ENCODE measurements at regions not wholly inside any gene's neighbourhood (a gene's known extent, or its start where the extent isn't known, plus 50 kb on each side); places are given as distances from the start of the nearest gene placed in this dataset.

DNA sequence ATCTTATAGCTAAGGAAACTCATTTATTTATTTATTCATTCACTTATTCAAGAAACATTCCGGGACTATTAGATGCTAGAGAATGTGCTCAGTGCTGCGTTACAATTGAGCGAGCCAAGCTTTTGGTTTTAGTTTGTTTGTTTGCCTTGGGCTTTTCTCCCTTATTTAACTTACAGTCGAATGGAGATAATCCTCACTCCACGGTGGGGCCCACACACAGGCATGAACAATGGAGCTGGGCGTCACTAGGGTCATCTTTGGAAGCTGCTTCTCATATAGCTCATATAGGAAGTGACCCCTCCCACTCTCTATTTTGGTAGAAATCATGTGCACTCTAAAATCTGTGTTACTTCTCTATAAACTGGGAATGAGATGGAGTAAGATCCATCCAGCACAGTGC is 210.0 kb downstream of the TMEM114 start:
- no peak overlapping the region for H3K4me3 ChIP-seq (ENCODE audit: low read length in 3 of 3)
- H3K27me3 ChIP-seq (ENCODE audit: control insufficient read depth in 3 of 3, insufficient read depth in 3 of 3, low read length in 3 of 3) = no peaks in the 10 kb centered on the region
- no peak overlapping the region for H3K9ac ChIP-seq (ENCODE audit: low read depth in 1 of 3, low read length in 3 of 3)
- H3K4me1 ChIP-seq (ENCODE audit: control insufficient read depth in 3 of 3, insufficient read depth in 3 of 3, low read length in 3 of 3) = no peaks in the 10 kb centered on the region
- no peak overlapping the region for H3K27ac ChIP-seq (ENCODE audit: low read depth, low read length)
- no peaks in the 10 kb centered on the region for H3K9me3 ChIP-seq (ENCODE audit: control insufficient read depth in 3 of 3, low read length in 3 of 3)
- no peaks in the 10 kb centered on the region for H3K36me3 ChIP-seq (ENCODE audit: control insufficient read depth in 3 of 3, insufficient read depth in 3 of 3, low read length in 3 of 3)

DNA sequence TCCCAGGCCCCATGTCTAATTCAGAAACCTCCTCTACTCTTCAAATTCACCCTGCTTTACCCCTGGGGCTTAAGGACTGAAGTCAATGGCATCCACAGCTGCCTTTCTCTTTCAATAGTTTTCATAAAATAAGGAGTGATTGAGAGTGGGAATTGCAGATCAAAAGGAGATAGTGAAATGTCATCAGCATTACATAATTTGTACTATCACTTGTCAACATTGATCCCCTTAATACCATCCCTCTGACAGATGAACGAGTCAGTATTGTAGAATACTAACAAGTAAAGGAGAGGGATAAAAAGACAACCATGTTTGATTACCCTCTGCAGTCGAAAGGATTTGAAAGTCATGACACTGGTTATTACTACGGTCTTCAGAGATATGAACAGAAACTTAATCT is 212.4 kb downstream of the TMEM114 start:
- Histone ChIP-seq H3K27ac (ENCODE audit: low read depth, low read length) (no peak overlapping the region), H3K4me1 (ENCODE audit: control insufficient read depth in 3 of 3, insufficient read depth in 3 of 3, low read length in 3 of 3) (no peaks in the 10 kb centered on the region), H3K9ac (ENCODE audit: low read depth in 1 of 3, low read length in 3 of 3) (no peak overlapping the region), H3K36me3 (ENCODE audit: control insufficient read depth in 3 of 3, insufficient read depth in 3 of 3, low read length in 3 of 3) (no peaks in the 10 kb centered on the region), H3K27me3 (ENCODE audit: control insufficient read depth in 3 of 3, insufficient read depth in 3 of 3, low read length in 3 of 3) (no peaks in the 10 kb centered on the region), H3K9me3 (ENCODE audit: control insufficient read depth in 3 of 3, low read length in 3 of 3) (no peaks in the 10 kb centered on the region), H3K4me3 (ENCODE audit: low read length in 3 of 3) (no peak overlapping the region)

DNA sequence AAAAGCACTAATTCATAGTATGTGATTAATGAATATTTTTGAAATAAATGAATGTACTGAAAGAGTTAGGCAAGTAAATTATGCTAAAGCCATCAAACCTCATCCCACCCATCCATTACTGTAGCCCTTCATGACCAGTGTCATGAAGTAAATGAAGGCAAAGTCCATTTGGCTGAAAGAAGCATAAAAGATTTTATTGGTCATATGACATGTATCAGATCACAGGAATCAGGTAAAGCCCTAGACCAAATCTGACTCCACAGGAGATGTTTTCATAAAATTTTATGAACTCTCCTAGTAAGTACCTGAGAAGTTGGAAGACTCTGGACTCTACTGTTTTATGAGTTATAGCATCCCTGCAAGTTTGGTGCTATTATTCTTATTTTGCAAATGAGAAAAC is 213.5 kb downstream of the TMEM114 start:
- Histone ChIP-seq H3K9me3 (ENCODE audit: control insufficient read depth in 3 of 3, low read length in 3 of 3) (peaks cover 0 to 2% (median 0%) of the 10 kb centered on the region in 3 donors), H3K27me3 (ENCODE audit: control insufficient read depth in 3 of 3, insufficient read depth in 3 of 3, low read length in 3 of 3) (no peaks in the 10 kb centered on the region), H3K4me3 (ENCODE audit: low read length in 3 of 3) (no peak overlapping the region), H3K4me1 (ENCODE audit: control insufficient read depth in 3 of 3, insufficient read depth in 3 of 3, low read length in 3 of 3) (no peaks in the 10 kb centered on the region), H3K27ac (ENCODE audit: low read depth, low read length) (no peak overlapping the region), H3K9ac (ENCODE audit: low read depth in 1 of 3, low read length in 3 of 3) (no peak overlapping the region), H3K36me3 (ENCODE audit: control insufficient read depth in 3 of 3, insufficient read depth in 3 of 3, low read length in 3 of 3) (no peaks in the 10 kb centered on the region)

DNA sequence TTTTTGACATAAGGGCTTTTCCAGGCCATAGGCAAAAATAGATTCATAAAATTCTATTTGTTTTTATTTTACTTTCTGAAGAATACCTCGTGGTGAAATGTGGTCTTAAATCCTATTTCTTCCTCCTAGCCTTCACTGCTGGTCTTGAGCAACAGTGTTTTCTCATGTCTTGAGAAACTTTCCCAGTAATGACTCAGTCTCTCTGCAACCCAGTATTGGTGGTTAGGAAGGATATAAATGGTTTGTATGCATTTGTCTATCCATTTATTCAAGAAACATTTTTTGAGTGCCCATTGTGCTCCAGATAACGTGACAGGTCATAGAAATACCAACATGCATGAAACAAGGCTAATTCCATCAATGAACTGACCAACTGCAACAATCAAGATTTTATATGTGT is 213.9 kb downstream of the TMEM114 start:
- peaks cover 0 to 2% (median 0%) of the 10 kb centered on the region in 3 donors for H3K9me3 ChIP-seq (ENCODE audit: control insufficient read depth in 3 of 3, low read length in 3 of 3)

DNA sequence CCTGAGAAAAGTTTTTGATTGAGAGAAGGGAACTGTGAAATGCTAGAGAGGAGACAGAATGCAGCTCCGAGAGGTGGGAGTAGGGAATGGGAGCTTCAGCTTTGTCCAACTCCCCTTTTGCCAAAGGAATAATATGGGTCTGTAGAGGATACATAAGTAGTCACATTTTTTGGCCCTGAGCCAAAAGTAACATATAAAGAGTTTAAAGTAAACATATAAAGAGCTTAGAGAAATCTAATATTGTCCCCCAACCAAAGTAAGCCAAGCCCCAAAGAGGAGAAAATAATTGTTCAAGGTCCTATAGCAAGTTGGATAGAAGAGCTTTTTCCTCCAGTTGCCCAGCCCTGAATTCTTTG is 215.1 kb downstream of the TMEM114 start:
- H3K4me3 ChIP-seq (ENCODE audit: low read length in 3 of 3) = no peak overlapping the region
- no peaks in the 10 kb centered on the region for H3K36me3 ChIP-seq (ENCODE audit: control insufficient read depth in 3 of 3, insufficient read depth in 3 of 3, low read length in 3 of 3)
- H3K9me3 ChIP-seq (ENCODE audit: control insufficient read depth in 3 of 3, low read length in 3 of 3) = peaks cover 0 to 2% (median 2%) of the 10 kb centered on the region in 3 donors
- no peak overlapping the region for H3K9ac ChIP-seq (ENCODE audit: low read depth in 1 of 3, low read length in 3 of 3)
- H3K4me1 ChIP-seq (ENCODE audit: control insufficient read depth in 3 of 3, insufficient read depth in 3 of 3, low read length in 3 of 3) = no peaks in the 10 kb centered on the region
- no peaks in the 10 kb centered on the region for H3K27me3 ChIP-seq (ENCODE audit: control insufficient read depth in 3 of 3, insufficient read depth in 3 of 3, low read length in 3 of 3)
- H3K27ac ChIP-seq (ENCODE audit: low read depth, low read length) = no peak overlapping the region

More for the DNA sequence above, 213.9 kb downstream of the TMEM114 start:
- H3K4me3 ChIP-seq (ENCODE audit: low read length in 3 of 3) = no peak overlapping the region
- H3K9ac ChIP-seq (ENCODE audit: low read depth in 1 of 3, low read length in 3 of 3) = no peak overlapping the region
- H3K36me3 ChIP-seq (ENCODE audit: control insufficient read depth in 3 of 3, insufficient read depth in 3 of 3, low read length in 3 of 3) = no peaks in the 10 kb centered on the region
- H3K27ac ChIP-seq (ENCODE audit: low read depth, low read length) = no peak overlapping the region
- H3K27me3 ChIP-seq (ENCODE audit: control insufficient read depth in 3 of 3, insufficient read depth in 3 of 3, low read length in 3 of 3) = no peaks in the 10 kb centered on the region
- H3K4me1 ChIP-seq (ENCODE audit: control insufficient read depth in 3 of 3, insufficient read depth in 3 of 3, low read length in 3 of 3) = no peaks in the 10 kb centered on the region

DNA sequence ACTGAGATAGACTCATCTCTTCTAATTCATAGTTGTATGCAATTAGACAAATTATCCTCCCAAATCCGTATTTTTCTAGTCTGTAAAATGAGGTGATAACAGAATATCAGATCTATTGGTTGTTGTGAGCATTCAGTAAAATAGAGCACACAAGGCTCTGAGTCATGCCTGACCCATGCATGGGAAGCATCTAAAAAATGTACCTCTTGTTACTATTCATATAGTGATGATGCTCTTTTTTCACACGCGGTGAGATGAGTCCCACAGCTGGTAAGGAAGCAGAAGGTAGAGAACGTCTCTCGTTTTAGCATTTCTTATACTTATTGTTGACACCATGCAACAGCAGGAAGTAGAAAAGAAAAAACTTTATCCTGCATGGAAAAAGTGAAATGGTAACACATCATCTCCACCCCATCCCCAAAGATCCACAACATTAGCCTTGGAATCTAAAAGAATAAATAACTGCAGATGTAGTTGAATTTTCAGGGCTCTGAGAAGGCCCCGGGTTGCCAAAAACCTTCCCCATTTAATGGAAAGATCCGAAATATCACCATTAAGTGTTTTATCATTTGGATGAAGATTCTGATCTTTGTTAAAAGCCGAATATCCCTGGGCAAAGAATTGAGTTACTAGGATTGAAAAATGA is 215.6 kb downstream of the TMEM114 start:
- Histone ChIP-seq H3K9ac (ENCODE audit: low read depth in 1 of 3, low read length in 3 of 3) (no peak overlapping the region), H3K4me1 (ENCODE audit: control insufficient read depth in 3 of 3, insufficient read depth in 3 of 3, low read length in 3 of 3) (no peaks in the 10 kb centered on the region), H3K4me3 (ENCODE audit: low read length in 3 of 3) (no peak overlapping the region), H3K9me3 (ENCODE audit: control insufficient read depth in 3 of 3, low read length in 3 of 3) (peaks cover 0 to 2% (median 2%) of the 10 kb centered on the region in 3 donors), H3K36me3 (ENCODE audit: control insufficient read depth in 3 of 3, insufficient read depth in 3 of 3, low read length in 3 of 3) (no peaks in the 10 kb centered on the region), H3K27ac (ENCODE audit: low read depth, low read length) (no peak overlapping the region), H3K27me3 (ENCODE audit: control insufficient read depth in 3 of 3, insufficient read depth in 3 of 3, low read length in 3 of 3) (no peaks in the 10 kb centered on the region)

DNA sequence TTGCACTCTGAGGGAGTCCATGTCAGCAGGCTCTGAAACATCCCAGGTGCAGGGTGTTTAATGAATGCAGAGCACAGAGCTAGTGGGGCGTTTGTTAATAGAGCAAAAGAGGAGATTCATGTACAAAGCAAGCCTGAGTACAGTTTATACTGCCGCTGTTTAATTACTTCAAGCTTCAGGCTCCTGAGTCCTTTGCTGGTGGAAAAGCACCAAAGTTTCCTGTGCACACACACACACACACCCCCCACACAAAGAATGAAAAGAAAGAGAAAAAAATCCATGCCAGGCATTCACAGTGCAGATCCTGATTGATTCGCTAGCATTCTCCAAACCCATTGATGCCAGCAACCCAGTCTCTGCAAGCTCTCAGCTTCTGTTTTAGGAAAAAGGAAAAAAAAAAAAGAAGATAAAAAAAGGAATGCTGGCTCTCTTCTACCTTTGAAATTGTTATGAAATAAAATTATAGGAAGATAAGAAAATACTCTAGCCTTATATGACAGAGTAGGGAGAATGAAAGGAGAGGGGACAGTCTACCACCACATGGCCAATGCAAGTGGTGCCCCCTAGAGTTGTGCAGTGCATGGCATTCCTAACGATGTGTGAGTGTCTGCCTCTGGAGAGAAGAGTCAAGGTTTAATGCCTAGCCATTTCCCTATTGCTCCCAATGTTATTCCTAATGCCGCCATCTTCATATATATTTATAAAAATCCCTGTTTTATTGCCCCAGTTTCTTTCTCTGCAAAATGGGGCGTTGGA is 216.5 kb downstream of the TMEM114 start:
- H3K4me3 ChIP-seq (ENCODE audit: low read length in 3 of 3) = no peak overlapping the region
- H3K9ac ChIP-seq (ENCODE audit: low read depth in 1 of 3, low read length in 3 of 3) = no peak overlapping the region
- no peaks in the 10 kb centered on the region for H3K4me1 ChIP-seq (ENCODE audit: control insufficient read depth in 3 of 3, insufficient read depth in 3 of 3, low read length in 3 of 3)
- H3K27ac ChIP-seq (ENCODE audit: low read depth, low read length) = no peak overlapping the region
- H3K9me3 ChIP-seq (ENCODE audit: control insufficient read depth in 3 of 3, low read length in 3 of 3) = peaks cover 2% of the 10 kb centered on the region in 3 donors
- no peaks in the 10 kb centered on the region for H3K27me3 ChIP-seq (ENCODE audit: control insufficient read depth in 3 of 3, insufficient read depth in 3 of 3, low read length in 3 of 3)
- no peaks in the 10 kb centered on the region for H3K36me3 ChIP-seq (ENCODE audit: control insufficient read depth in 3 of 3, insufficient read depth in 3 of 3, low read length in 3 of 3)

DNA sequence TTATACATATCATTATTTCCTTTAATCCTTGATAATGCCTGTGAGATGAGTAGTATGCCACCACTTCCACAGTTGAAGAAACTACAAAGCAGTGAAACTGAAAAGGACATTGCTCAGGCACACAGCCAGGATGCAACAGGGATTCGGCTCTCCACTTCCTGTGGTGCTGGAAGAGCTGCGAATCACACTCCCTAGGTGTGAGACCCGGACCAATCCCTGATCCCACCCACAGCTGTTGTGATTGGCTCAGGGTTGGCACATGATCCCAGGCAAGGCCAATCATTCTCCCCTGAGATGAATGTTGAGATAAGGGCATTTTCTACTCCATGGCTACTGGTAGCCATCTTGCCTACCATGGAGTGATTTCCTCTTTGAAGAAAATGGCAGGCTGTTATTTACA is 218.2 kb downstream of the TMEM114 start:
- H3K9me3 ChIP-seq (ENCODE audit: control insufficient read depth in 3 of 3, low read length in 3 of 3) = peaks cover 2% of the 10 kb centered on the region in 3 donors
- H3K4me3 ChIP-seq (ENCODE audit: low read length in 3 of 3) = no peak overlapping the region
- H3K4me1 ChIP-seq (ENCODE audit: control insufficient read depth in 3 of 3, insufficient read depth in 3 of 3, low read length in 3 of 3) = no peaks in the 10 kb centered on the region
- H3K36me3 ChIP-seq (ENCODE audit: control insufficient read depth in 3 of 3, insufficient read depth in 3 of 3, low read length in 3 of 3) = no peaks in the 10 kb centered on the region
- no peak overlapping the region for H3K9ac ChIP-seq (ENCODE audit: low read depth in 1 of 3, low read length in 3 of 3)
- H3K27ac ChIP-seq (ENCODE audit: low read depth, low read length) = no peak overlapping the region
- no peaks in the 10 kb centered on the region for H3K27me3 ChIP-seq (ENCODE audit: control insufficient read depth in 3 of 3, insufficient read depth in 3 of 3, low read length in 3 of 3)

DNA sequence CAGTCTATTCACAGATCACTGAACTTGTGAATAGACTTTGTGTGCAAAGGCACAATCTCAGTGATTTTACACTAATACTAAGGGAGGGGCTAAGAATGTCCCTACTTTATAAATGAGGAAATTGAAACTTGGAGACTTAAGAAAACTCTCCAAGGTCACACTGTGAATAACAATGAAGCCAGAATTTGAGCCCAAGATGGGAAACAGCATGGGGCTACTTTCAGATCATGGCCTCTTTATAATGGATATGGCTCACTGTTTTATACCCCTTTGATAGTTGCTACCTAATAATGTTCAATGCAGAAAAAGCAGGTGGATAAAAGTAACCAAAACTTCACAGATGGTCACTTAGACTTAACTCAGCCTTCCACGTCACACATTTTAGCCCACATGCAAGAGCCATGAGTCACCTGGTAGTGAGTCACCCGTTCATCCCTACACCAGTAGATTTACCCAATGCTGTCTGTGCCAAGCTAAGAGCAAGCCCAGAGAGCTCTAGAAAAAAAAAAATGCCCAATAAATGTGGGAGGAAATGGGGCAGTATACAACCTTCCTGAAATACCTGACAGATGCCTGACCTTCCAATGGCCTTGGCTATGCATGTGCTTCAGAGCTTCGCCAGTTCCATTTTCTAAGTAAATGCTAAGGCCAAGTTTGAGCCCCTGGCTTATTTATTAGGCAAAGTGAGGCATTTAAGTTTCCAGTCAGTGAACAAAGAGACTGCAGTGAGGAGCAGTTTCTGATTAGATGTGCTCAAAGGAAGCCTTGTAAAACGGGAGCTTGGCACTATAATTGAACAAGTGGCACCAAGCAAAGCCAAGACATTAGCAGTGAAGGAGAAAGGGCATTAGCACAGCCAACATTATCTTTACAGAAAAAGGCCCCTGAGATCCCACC is 219.7 kb downstream of the TMEM114 start:
- no peaks in the 10 kb centered on the region for H3K36me3 ChIP-seq (ENCODE audit: control insufficient read depth in 3 of 3, insufficient read depth in 3 of 3, low read length in 3 of 3)
- H3K27ac ChIP-seq (ENCODE audit: low read depth, low read length) = no peak overlapping the region
- no peaks in the 10 kb centered on the region for H3K4me1 ChIP-seq (ENCODE audit: control insufficient read depth in 3 of 3, insufficient read depth in 3 of 3, low read length in 3 of 3)
- H3K27me3 ChIP-seq (ENCODE audit: control insufficient read depth in 3 of 3, insufficient read depth in 3 of 3, low read length in 3 of 3) = no peaks in the 10 kb centered on the region
- peaks cover 2% of the 10 kb centered on the region in 3 donors for H3K9me3 ChIP-seq (ENCODE audit: control insufficient read depth in 3 of 3, low read length in 3 of 3)
- no peak overlapping the region for H3K4me3 ChIP-seq (ENCODE audit: low read length in 3 of 3)
- no peak overlapping the region for H3K9ac ChIP-seq (ENCODE audit: low read depth in 1 of 3, low read length in 3 of 3)

DNA sequence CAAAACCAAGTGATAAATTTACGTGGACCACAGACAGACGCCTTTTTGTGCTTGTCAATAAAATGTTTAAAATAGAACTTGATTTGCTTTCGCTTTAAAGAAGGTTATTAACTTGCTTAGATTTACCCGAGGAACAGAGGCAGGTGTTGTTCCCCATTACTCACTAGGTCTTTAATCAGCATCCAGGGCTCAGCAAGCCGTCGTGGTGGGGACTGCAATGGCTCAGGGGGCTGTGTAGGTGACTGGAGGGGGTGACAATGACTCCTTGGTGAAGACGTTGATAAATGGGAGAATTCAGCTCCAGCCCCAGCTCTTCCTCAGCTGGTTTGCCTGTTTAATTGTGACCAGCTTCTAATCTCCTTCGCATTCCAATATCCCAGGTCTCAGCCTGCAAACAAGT is 231.4 kb downstream of the TMEM114 start:
- Histone ChIP-seq H3K9ac (ENCODE audit: low read depth in 1 of 3, low read length in 3 of 3) (no peak overlapping the region), H3K36me3 (ENCODE audit: control insufficient read depth in 3 of 3, insufficient read depth in 3 of 3, low read length in 3 of 3) (no peaks in the 10 kb centered on the region), H3K4me1 (ENCODE audit: control insufficient read depth in 3 of 3, insufficient read depth in 3 of 3, low read length in 3 of 3) (no peaks in the 10 kb centered on the region), H3K9me3 (ENCODE audit: control insufficient read depth in 3 of 3, low read length in 3 of 3) (no peaks in the 10 kb centered on the region), H3K4me3 (ENCODE audit: low read length in 3 of 3) (no peak overlapping the region), H3K27ac (ENCODE audit: low read depth, low read length) (no peak overlapping the region), H3K27me3 (ENCODE audit: control insufficient read depth in 3 of 3, insufficient read depth in 3 of 3, low read length in 3 of 3) (no peaks in the 10 kb centered on the region)
